ENCODE measurements at regions not wholly inside any gene's neighbourhood (a gene's known extent, or its start where the extent isn't known, plus 50 kb on each side); places are given as distances from the start of the nearest gene placed in this dataset.

- ATAC-seq (ENCODE audit: poor library complexity) (no peak), DNase-seq (no peak)
- Mint-ChIP-seq H3K27me3 (no peaks in the 10 kb centered on the region), H3K4me1 (ENCODE audit: low read depth) (no peaks in the 10 kb centered on the region), H3K9me3 (peaks cover 8% of the 10 kb centered on the region), H3K36me3 (ENCODE audit: low read depth) (no peaks in the 10 kb centered on the region), H3K27ac (no peak overlapping the region), H3K4me3 (no peak overlapping the region)
- Histone ChIP-seq H3K36me3 (ENCODE audit: insufficient read depth, low read length) (no peaks in the 10 kb centered on the region), H3K9me3 (ENCODE audit: control insufficient read depth in 1 of 2, insufficient read depth in 1 of 2, low read length in 2 of 2) (peaks cover 0 to 5% of the 10 kb centered on the region in 2 experiments), H3K4me3 (ENCODE audit: low read length) (no peak overlapping the region), H3K27me3 (ENCODE audit: control insufficient read depth in 1 of 2, insufficient read depth in 2 of 2, low read length in 2 of 2) (no peaks in the 10 kb centered on the region), H3K27ac (ENCODE audit: low read depth in 1 of 2, low read length in 2 of 2) (no peak overlapping the region), H3K4me1 (ENCODE audit: insufficient read depth, low read length) (no peaks in the 10 kb centered on the region)
- ChIA-PET CTCF (no interaction called here), POLR2A (no interaction called here)
- no peak for TF ChIP-seq CTCF (IDR thresholded peaks at IDR 0.05)
- intact Hi-C loops (cut with DNase I, micrococcal nuclease), result no loop called here
Measured at GRCh38 chr2:83055376-83056010, 1403.6 kb downstream of the SUCLG1 start.

GRCh38 chr2:83054751-83055150 lies 1404.3 kb downstream of the SUCLG1 start:
- Histone ChIP-seq H3K4me1 (ENCODE audit: insufficient read depth, low read length) (no peaks in the 10 kb centered on the region), H3K36me3 (ENCODE audit: insufficient read depth, low read length) (no peaks in the 10 kb centered on the region), H3K9me3 (ENCODE audit: control insufficient read depth in 1 of 2, insufficient read depth in 1 of 2, low read length in 2 of 2) (peaks cover 0 to 8% of the 10 kb centered on the region in 2 experiments), H3K27ac (ENCODE audit: low read depth in 1 of 2, low read length in 2 of 2) (no peak overlapping the region), H3K27me3 (ENCODE audit: control insufficient read depth in 1 of 2, insufficient read depth in 2 of 2, low read length in 2 of 2) (no peaks in the 10 kb centered on the region), H3K4me3 (ENCODE audit: low read length) (no peak overlapping the region)
- DNase-seq (no peak), ATAC-seq (ENCODE audit: poor library complexity) (no peak)
- intact Hi-C loops (cut with DNase I, micrococcal nuclease), result no loop called here
- Mint-ChIP-seq H3K9me3 (peaks cover 8% of the 10 kb centered on the region), H3K27ac (no peak overlapping the region), H3K4me1 (ENCODE audit: low read depth) (no peaks in the 10 kb centered on the region), H3K36me3 (ENCODE audit: low read depth) (no peaks in the 10 kb centered on the region), H3K27me3 (no peaks in the 10 kb centered on the region), H3K4me3 (no peak overlapping the region)
- POLR2A ChIA-PET, result no interaction called here
- no peak for TF ChIP-seq CTCF (IDR thresholded peaks at IDR 0.05)
- CTCF ChIA-PET, result no interaction called here

- H3K9me3 ChIP-seq (ENCODE audit: control insufficient read depth in 1 of 2, insufficient read depth in 1 of 2, low read length in 2 of 2), result peaks cover 0 to 4% of the 10 kb centered on the region in 2 experiments
- DNase-seq (no peak), ATAC-seq (ENCODE audit: poor library complexity) (no peak)
- no peak overlapping the region for H3K4me3 ChIP-seq (ENCODE audit: low read length)
- no peaks in the 10 kb centered on the region for H3K27me3 ChIP-seq (ENCODE audit: control insufficient read depth in 1 of 2, insufficient read depth in 2 of 2, low read length in 2 of 2)
- H3K27ac Mint-ChIP-seq, result no peak overlapping the region
- ChIA-PET POLR2A (no interaction called here), CTCF (no interaction called here)
- H3K36me3 ChIP-seq (ENCODE audit: insufficient read depth, low read length), result no peaks in the 10 kb centered on the region
- H3K4me1 ChIP-seq (ENCODE audit: insufficient read depth, low read length), result no peaks in the 10 kb centered on the region
- H3K27ac ChIP-seq (ENCODE audit: low read depth in 1 of 2, low read length in 2 of 2), result no peak overlapping the region
- H3K27me3 Mint-ChIP-seq, result no peaks in the 10 kb centered on the region
- no peak overlapping the region for H3K4me3 Mint-ChIP-seq
- peaks cover 10% of the 10 kb centered on the region for H3K9me3 Mint-ChIP-seq
- H3K36me3 Mint-ChIP-seq (ENCODE audit: low read depth), result no peaks in the 10 kb centered on the region
- intact Hi-C loops (cut with DNase I, micrococcal nuclease), result no loop called here
- no peak for TF ChIP-seq CTCF (IDR thresholded peaks at IDR 0.05)
- no peaks in the 10 kb centered on the region for H3K4me1 Mint-ChIP-seq (ENCODE audit: low read depth)
Measured at GRCh38 chr2:83051538-83052170, 1407.4 kb downstream of the SUCLG1 start.
